AG04450 (cell line): ENCODE measurements at regions not wholly inside any gene's neighbourhood (a gene's known extent, or its start where the extent isn't known, plus 50 kb on each side); places are given as distances from the start of the nearest gene placed in this dataset.

Source experiments
- CTCF ChIA-PET: fragments of 300-600, 350-600 bp; formaldehyde crosslinking; extraction: SDS; loops from one replicate; lab custom pipeline; 2022; ENCODE audit warnings: antibody characterized with exemption, inconsistent platforms; lab: Charles Lee
- POLR2A ChIA-PET: fragments of 350-600 bp; formaldehyde crosslinking; extraction: SDS; loops from one replicate; lab custom pipeline; 2021; ENCODE audit warnings: antibody characterized with exemption, inconsistent platforms; lab: Yijun Ruan, JAX
- DNase-seq: peaks from one replicate; pipeline ENCODE4 v3.0.0-alpha.2; 2011; ENCODE audit warnings: low read depth, low spot score
- H3K27ac ChIP-seq: one replicate; pipeline ENCODE4 v1.5.1; 2012; ENCODE audit warnings: low read depth, low read length, control low read depth
- H3K27me3 ChIP-seq: one replicate; pipeline ENCODE4 v1.6.0; 2012; ENCODE audit warnings: low read length; ENCODE audit not compliant: control insufficient read depth, insufficient read depth
- H3K4me3 ChIP-seq: 2 replicates; pipeline ENCODE4 v1.5.1; 2011; ENCODE audit warnings: mild to moderate bottlenecking, low read depth, low read length, control low read depth
- H3K9me3 ChIP-seq: 2 replicates; pipeline ENCODE4 v1.5.1; 2012; ENCODE audit warnings: low read length; ENCODE audit not compliant: control insufficient read depth, insufficient read depth
- CTCF ChIP-seq: IDR thresholded peaks from 2 replicates; pipeline ENCODE4 v1.5.1; 2011; ENCODE audit warnings: low read depth, low read length, control low read depth, inconsistent platforms

DNA sequence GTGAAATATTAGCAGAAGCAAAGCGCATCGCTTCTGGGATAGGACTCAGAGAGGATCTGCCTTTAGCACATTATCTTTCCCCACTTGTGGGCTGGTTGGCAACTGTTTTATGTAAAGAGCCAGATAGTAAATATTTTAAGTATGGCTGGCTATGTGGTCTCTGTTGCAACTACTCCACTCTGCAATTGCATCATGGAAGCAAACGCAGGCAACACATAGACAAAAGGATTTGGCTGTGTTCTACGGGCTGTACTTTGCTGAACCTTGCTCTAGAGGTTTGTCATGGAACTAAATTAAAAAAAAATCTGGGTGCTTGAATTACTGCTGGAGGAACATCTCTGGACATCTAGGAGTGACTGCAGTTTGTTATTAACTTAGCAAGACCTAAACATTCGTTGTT is 307.8 kb upstream of the TPK1 start:
- H3K27ac ChIP-seq = no peak overlapping the region
- ChIA-PET CTCF (no interaction called here), POLR2A (no interaction called here)
- H3K27me3 ChIP-seq = no peaks in the 10 kb centered on the region
- H3K9me3 ChIP-seq = peaks cover 4% of the 10 kb centered on the region
- no peak for DNase-seq
- no peak overlapping the region for H3K4me3 ChIP-seq
- no peak for TF ChIP-seq CTCF

GRCh38 chr7:145134377-145134776 is 298.5 kb upstream of the TPK1 start:
- no peak overlapping the region for H3K4me3 ChIP-seq
- DNase-seq = no peak
- CTCF ChIA-PET = no interaction called here
- TF ChIP-seq CTCF = no peak
- H3K27ac ChIP-seq = no peak overlapping the region
- H3K9me3 ChIP-seq = peaks cover 13% of the 10 kb centered on the region
- no peaks in the 10 kb centered on the region for H3K27me3 ChIP-seq
- POLR2A ChIA-PET = no interaction called here

DNA sequence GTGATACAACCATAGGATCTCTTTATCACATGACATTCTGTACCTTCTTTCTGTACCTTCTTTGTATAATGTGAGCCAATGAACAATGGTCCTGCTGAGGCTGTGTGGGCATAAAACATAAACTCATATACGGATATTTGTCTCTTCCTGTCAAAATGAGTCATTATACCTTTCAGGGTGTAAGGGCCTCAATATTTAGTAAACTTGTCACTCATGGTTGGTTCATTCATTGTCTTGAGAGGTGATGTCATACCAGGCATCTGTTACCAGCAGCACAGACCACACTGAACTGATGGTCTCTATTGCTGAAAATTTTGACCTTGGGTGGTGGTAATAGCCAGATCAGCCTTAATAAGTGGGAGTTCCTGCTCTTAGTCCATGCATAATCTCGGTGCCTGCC is 287.6 kb upstream of the TPK1 start:
- no peak for DNase-seq
- CTCF ChIA-PET = no interaction called here

GRCh38 chr7:145106001-145106400 is 270.1 kb upstream of the TPK1 start:
- Histone ChIP-seq H3K27me3 (no peaks in the 10 kb centered on the region), H3K27ac (no peak overlapping the region), H3K4me3 (no peak overlapping the region), H3K9me3 (peaks cover 11% of the 10 kb centered on the region)
- no peak for DNase-seq
- ChIA-PET POLR2A (no interaction called here), CTCF (no interaction called here)
- no peak for TF ChIP-seq CTCF

More for the DNA sequence above, 287.6 kb upstream of the TPK1 start:
- no peak for TF ChIP-seq CTCF
- Histone ChIP-seq H3K27ac (no peak overlapping the region), H3K27me3 (no peaks in the 10 kb centered on the region), H3K9me3 (peaks cover 14% of the 10 kb centered on the region), H3K4me3 (no peak overlapping the region)
- POLR2A ChIA-PET = no interaction called here

DNA sequence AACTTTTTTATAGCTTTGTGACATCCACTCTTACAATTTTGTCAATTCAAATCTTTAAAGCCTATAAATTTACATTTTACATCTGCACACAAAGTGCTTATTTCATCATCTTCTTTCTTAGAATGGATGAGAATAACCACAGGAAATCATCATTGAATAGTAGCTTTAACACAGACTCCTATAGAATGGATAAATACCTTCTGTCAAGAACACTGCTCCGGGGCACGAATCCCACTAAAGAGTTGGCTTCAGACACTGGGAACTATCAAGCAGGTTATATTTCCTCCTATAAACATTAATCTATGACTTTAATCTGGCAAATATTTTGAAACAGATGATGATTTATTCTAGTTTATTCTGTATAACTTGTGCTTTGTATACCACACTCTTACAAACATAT is 269.7 kb upstream of the TPK1 start:
- Histone ChIP-seq H3K27ac (no peak overlapping the region), H3K9me3 (peaks cover 11% of the 10 kb centered on the region), H3K27me3 (no peaks in the 10 kb centered on the region), H3K4me3 (no peak overlapping the region)
- DNase-seq = no peak
- no peak for TF ChIP-seq CTCF
- ChIA-PET CTCF (no interaction called here), POLR2A (no interaction called here)
